Mesothelial cell of epicardium (in vitro differentiated cells): ENCODE measurements at regions not wholly inside any gene's neighbourhood (a gene's known extent, or its start where the extent isn't known, plus 50 kb on each side); places are given as distances from the start of the nearest gene placed in this dataset.

Source experiments
- DNase-seq, 2 experiments: peaks; one replicate each; pipeline ENCODE4 v3.0.0; 2021; ENCODE audit warnings: low spot score in 2 of 2; ENCODE audit not compliant: unreplicated experiment in 2 of 2
- H3K27ac Mint-ChIP-seq: 2 replicates; pipeline ENCODE4 v1.8.0; 2021; ENCODE audit warnings: mixed read lengths
- H3K27me3 Mint-ChIP-seq: 2 replicates; pipeline ENCODE4 v1.8.0; 2021; ENCODE audit warnings: low read depth, mixed read lengths
- H3K36me3 Mint-ChIP-seq: 2 replicates; pipeline ENCODE4 v1.8.0; 2021; ENCODE audit warnings: mixed read lengths
- H3K4me1 Mint-ChIP-seq: 2 replicates; pipeline ENCODE4 v1.8.0; 2021; ENCODE audit warnings: mixed read lengths
- H3K4me3 Mint-ChIP-seq: 2 replicates; pipeline ENCODE4 v1.8.0; 2021; ENCODE audit warnings: mild to moderate bottlenecking, moderate library complexity, mixed read lengths
- H3K9me3 Mint-ChIP-seq: 2 replicates; pipeline ENCODE4 v1.8.0; 2021; ENCODE audit warnings: mixed read lengths
- CTCF ChIP-seq: fragments of 200-600 bp; sonication (generic); IDR thresholded peaks from one replicate; pipeline ENCODE4 v1.5.0; 2021; ENCODE audit warnings: antibody characterized with exemption; ENCODE audit not compliant: unreplicated experiment

GRCh38 chr5:68983043-68983442, 110.8 kb upstream of the SLC30A5 start:
- Mint-ChIP-seq H3K4me1 (no peaks in the 10 kb centered on the region), H3K27me3 (no peaks in the 10 kb centered on the region), H3K36me3 (peaks cover 2% of the 10 kb centered on the region), H3K4me3 (no peak overlapping the region), H3K27ac (no peak overlapping the region), H3K9me3 (peaks cover 34% of the 10 kb centered on the region)
- no peak for TF ChIP-seq CTCF
- no peak for DNase-seq

- Mint-ChIP-seq H3K4me1 (no peaks in the 10 kb centered on the region), H3K27ac (no peak overlapping the region), H3K27me3 (no peaks in the 10 kb centered on the region), H3K36me3 (peaks cover 2% of the 10 kb centered on the region), H3K9me3 (peaks cover 28% of the 10 kb centered on the region), H3K4me3 (no peak overlapping the region)
- no peak for DNase-seq
- TF ChIP-seq CTCF: no peak
Observed at GRCh38 chr5:68983959-68984358, 109.9 kb upstream of the SLC30A5 start.

GRCh38 chr5:68991279-68992084, 102.3 kb upstream of the SLC30A5 start:
- H3K9me3 Mint-ChIP-seq: peaks cover 17% of the 10 kb centered on the region
- no peaks in the 10 kb centered on the region for H3K27me3 Mint-ChIP-seq
- H3K27ac Mint-ChIP-seq: no peak overlapping the region
- H3K4me3 Mint-ChIP-seq: no peak overlapping the region
- H3K4me1 Mint-ChIP-seq: peaks cover 18% of the 10 kb centered on the region
- TF ChIP-seq CTCF: no peak
- no peaks in the 10 kb centered on the region for H3K36me3 Mint-ChIP-seq
- DNase-seq: no peak

GRCh38 chr5:68994645-68995044, 99.2 kb upstream of the SLC30A5 start:
- H3K36me3 Mint-ChIP-seq: no peaks in the 10 kb centered on the region
- no peak for TF ChIP-seq CTCF
- no peak overlapping the region for H3K27ac Mint-ChIP-seq
- H3K9me3 Mint-ChIP-seq: peaks cover 16% of the 10 kb centered on the region
- H3K4me1 Mint-ChIP-seq: peaks cover 18% of the 10 kb centered on the region
- H3K27me3 Mint-ChIP-seq: no peaks in the 10 kb centered on the region
- H3K4me3 Mint-ChIP-seq: no peak overlapping the region
- no peak for DNase-seq

GRCh38 chr5:68995845-68996545, 97.8 kb upstream of the SLC30A5 start:
- H3K4me3 Mint-ChIP-seq: no peak overlapping the region
- no peaks in the 10 kb centered on the region for H3K36me3 Mint-ChIP-seq
- no peaks in the 10 kb centered on the region for H3K27me3 Mint-ChIP-seq
- peaks cover 10% of the 10 kb centered on the region for H3K9me3 Mint-ChIP-seq
- H3K27ac Mint-ChIP-seq: no peak overlapping the region
- no peak for DNase-seq
- no peak for TF ChIP-seq CTCF
- peaks cover 19% of the 10 kb centered on the region for H3K4me1 Mint-ChIP-seq
